MCF 10A (cell line): ENCODE measurements at regions not wholly inside any gene's neighbourhood (a gene's known extent, or its start where the extent isn't known, plus 50 kb on each side); places are given as distances from the start of the nearest gene placed in this dataset.

ENCODE experiments used
- BruUV-seq: library from RNA; stranded (reverse); fragments of 400-500 nt; replicated peaks from 2 replicates; lab custom pipeline; 2021; lab: Mats Ljungman, UMichigan
- CTCF ChIA-PET: fragments of 300-600 bp; sonication (Branson Sonifier 250); formaldehyde crosslinking; extraction: SDS; loops from one replicate; lab custom pipeline; 2021; ENCODE audit warnings: antibody characterized with exemption, inconsistent platforms; lab: Yijun Ruan, JAX
- POLR2A ChIA-PET: fragments of 300-600, 350-650 bp; sonication (Branson Sonifier 250); formaldehyde crosslinking; extraction: SDS; loops from one replicate; lab custom pipeline; 2020; ENCODE audit warnings: antibody characterized with exemption, inconsistent platforms; lab: Yijun Ruan, JAX
- DNase-seq: peaks from one replicate; pipeline ENCODE4 v3.0.0-alpha.2; 2018; ENCODE audit not compliant: unreplicated experiment
- H3K27ac Mint-ChIP-seq: one replicate; pipeline ENCODE4 v1.8.0; 2022; ENCODE audit warnings: mild to moderate bottlenecking, low read depth, mixed read lengths; ENCODE audit not compliant: unreplicated experiment
- H3K27me3 Mint-ChIP-seq: one replicate; pipeline ENCODE4 v1.8.0; 2022; ENCODE audit warnings: mixed read lengths; ENCODE audit not compliant: insufficient read depth, unreplicated experiment
- H3K36me3 Mint-ChIP-seq: one replicate; pipeline ENCODE4 v1.8.0; 2022; ENCODE audit warnings: mild to moderate bottlenecking, moderate library complexity, mixed read lengths; ENCODE audit not compliant: insufficient read depth, unreplicated experiment
- H3K4me1 Mint-ChIP-seq: one replicate; pipeline ENCODE4 v1.8.0; 2022; ENCODE audit warnings: mixed read lengths; ENCODE audit not compliant: insufficient read depth, unreplicated experiment
- H3K4me3 Mint-ChIP-seq: one replicate; pipeline ENCODE4 v1.8.0; 2022; ENCODE audit warnings: mild to moderate bottlenecking, moderate library complexity, mixed read lengths; ENCODE audit not compliant: unreplicated experiment
- H3K9me3 Mint-ChIP-seq: one replicate; pipeline ENCODE4 v1.8.0; 2022; ENCODE audit warnings: mixed read lengths; ENCODE audit not compliant: unreplicated experiment
- intact Hi-C: fragments of 100-400 bp; cut with micrococcal nuclease; formaldehyde crosslinking; loops from 2 replicates; pipeline ENCODE4 v1.14.1; 2022
- TF ChIP-seq, protein P1 (sequence below): fragments of 200-600 bp; IDR thresholded peaks from one replicate; pipeline ENCODE4 v1.8.0; 2022; ENCODE audit warnings: antibody characterized with exemption, mild to moderate bottlenecking; ENCODE audit not compliant: unreplicated experiment

DNA sequence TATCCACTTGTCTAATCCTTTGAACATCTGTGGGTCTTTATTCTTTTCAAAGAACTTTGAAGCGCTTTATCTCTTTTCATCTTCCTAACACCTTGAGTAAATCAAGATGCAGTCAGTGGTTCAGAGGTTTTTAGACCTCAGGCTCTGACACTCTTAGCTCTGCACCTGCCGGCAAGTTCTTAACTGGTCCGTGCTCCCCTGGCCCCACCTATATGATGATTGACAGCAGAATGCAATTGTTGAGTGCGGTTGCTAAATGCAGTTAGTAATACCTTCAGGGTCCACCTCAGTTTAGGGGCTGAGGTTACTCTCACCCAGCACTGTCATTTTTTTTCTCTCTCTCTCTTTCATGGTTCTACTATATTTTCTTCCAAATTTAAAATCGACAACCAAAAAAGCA is 854.2 kb upstream of the AUTS2 start:
- no peak for DNase-seq
- intact Hi-C loops: no loop called here
- H3K9me3 Mint-ChIP-seq: peaks cover 14% of the 10 kb centered on the region
- POLR2A ChIA-PET: no interaction called here
- H3K27me3 Mint-ChIP-seq: no peaks in the 10 kb centered on the region
- H3K4me3 Mint-ChIP-seq: no peak overlapping the region
- BruUV-seq: no TSS peak
- H3K36me3 Mint-ChIP-seq: no peaks in the 10 kb centered on the region
- TF ChIP-seq, protein P1, sequence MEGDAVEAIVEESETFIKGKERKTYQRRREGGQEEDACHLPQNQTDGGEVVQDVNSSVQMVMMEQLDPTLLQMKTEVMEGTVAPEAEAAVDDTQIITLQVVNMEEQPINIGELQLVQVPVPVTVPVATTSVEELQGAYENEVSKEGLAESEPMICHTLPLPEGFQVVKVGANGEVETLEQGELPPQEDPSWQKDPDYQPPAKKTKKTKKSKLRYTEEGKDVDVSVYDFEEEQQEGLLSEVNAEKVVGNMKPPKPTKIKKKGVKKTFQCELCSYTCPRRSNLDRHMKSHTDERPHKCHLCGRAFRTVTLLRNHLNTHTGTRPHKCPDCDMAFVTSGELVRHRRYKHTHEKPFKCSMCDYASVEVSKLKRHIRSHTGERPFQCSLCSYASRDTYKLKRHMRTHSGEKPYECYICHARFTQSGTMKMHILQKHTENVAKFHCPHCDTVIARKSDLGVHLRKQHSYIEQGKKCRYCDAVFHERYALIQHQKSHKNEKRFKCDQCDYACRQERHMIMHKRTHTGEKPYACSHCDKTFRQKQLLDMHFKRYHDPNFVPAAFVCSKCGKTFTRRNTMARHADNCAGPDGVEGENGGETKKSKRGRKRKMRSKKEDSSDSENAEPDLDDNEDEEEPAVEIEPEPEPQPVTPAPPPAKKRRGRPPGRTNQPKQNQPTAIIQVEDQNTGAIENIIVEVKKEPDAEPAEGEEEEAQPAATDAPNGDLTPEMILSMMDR: no peak
- H3K4me1 Mint-ChIP-seq: no peaks in the 10 kb centered on the region
- CTCF ChIA-PET: interaction anchor here (0.7 kb wide), 1 partner anchor 743 kb away, joined by 3 read pairs; no protein-coding TSS in a partner anchor
- no peak overlapping the region for H3K27ac Mint-ChIP-seq

DNA sequence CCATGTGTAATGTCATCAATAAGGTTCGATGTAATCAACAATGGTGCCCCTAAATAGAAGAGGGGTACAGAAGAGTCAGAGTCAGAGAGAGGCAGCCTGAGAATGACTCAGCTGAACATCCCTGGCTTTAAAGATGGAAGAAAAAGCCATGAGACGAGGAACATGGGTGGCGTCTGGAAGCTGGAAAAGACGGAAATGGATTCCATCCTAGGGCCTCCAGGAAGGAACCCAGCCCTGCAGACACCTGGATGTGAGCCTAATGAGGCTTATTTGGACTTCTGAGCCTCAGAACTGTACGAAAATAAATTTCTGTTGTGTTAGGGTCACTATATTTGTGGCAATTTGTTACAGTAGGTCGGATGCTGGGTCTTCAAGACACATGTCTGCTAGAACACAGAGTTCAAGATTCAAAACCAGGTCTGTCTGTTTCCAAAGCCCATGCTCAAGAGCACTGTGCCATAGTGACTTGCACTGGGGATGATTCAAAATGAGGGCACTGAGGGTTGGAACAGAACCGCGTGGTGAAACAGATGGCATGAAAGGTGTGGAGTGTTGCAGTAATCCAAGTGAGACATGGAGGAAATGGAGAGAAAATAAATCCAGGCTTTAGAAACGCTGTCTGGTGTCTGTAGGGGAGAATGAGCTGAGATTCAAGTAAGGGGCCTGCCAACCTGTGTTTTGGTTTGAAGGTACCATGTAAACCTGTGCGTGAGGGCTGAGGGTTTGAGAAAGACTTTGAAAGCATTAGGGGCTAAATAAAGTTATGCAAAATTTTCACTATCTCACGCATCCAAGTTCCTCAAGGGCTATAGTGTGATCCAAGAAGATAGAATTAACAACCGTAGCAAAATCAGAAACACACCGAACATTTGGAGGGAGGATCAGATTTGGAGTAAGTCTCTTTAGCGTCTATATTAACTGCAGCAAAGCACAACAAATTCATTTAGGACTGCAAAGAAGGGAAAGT is 849.1 kb upstream of the AUTS2 start:
- DNase-seq: no peak
- intact Hi-C loops: no loop called here
- peaks cover 50% of the 10 kb centered on the region for H3K9me3 Mint-ChIP-seq
- TF ChIP-seq, protein P1: no peak
- no TSS peak for BruUV-seq
- H3K27me3 Mint-ChIP-seq: no peaks in the 10 kb centered on the region
- no peak overlapping the region for H3K27ac Mint-ChIP-seq
- no peaks in the 10 kb centered on the region for H3K36me3 Mint-ChIP-seq
- CTCF ChIA-PET: no interaction called here
- no peaks in the 10 kb centered on the region for H3K4me1 Mint-ChIP-seq
- H3K4me3 Mint-ChIP-seq: no peak overlapping the region
- POLR2A ChIA-PET: no interaction called here

DNA sequence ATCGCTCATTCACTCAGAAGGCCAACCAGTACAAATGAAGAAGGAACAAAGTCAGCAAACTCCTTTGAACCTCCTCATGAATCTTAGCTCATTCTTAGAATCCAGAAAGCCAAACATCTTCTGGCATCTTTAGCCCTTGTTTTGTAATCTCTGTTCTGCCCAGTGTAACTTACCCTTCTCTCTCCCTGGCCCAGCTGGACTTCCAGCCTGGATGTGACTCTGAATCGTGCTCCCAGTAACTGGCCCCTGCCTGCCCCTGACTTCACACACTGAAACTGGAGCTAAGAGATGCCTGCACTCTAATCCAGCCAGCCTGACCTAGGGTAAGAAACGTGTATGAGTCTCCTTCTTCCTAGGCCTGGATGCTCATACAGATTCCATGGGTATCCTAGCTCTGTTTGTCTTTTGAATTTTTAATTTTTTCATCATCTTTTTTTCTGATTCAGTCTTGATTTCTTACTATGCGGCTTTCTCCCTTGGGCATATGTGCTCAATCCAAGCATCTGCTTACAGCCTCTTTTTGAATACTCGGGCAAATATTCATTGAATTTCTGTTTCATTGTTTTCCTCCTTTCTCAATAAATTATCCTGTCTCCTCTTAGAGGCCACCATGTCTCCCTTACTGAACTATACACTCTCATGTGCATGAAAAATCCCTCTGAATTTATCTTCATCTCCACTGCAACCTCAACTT is 845.6 kb upstream of the AUTS2 start:
- TF ChIP-seq, protein P1: no peak
- H3K4me1 Mint-ChIP-seq: no peaks in the 10 kb centered on the region
- no peak overlapping the region for H3K27ac Mint-ChIP-seq
- no peak overlapping the region for H3K4me3 Mint-ChIP-seq
- H3K27me3 Mint-ChIP-seq: no peaks in the 10 kb centered on the region
- no peak for DNase-seq
- ChIA-PET CTCF (no interaction called here), POLR2A (no interaction called here)
- H3K36me3 Mint-ChIP-seq: no peaks in the 10 kb centered on the region
- peaks cover 70% of the 10 kb centered on the region for H3K9me3 Mint-ChIP-seq
- intact Hi-C loops: no loop called here
- no TSS peak for BruUV-seq

DNA sequence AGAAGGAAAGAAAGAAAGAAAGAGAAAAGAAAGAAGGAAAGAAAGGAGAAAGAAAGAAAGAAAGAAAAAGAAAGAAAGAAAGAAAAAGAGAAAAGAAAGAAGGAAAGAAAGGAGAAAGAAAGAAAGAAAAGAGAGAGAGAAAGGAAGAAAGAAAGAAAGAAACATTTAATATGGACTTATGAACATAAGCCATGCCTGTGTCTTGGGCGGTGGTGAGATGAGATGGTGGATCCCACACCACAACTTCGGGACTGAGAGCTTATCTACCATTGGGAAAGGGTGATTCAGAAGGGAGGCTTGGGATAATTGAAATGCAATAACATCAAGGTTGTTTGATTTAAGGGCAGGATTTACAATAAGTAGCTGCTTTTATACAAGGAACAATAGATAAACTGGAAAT is 843.9 kb upstream of the AUTS2 start:
- POLR2A ChIA-PET: no interaction called here
- intact Hi-C loops: no loop called here

More for the DNA sequence above, 843.9 kb upstream of the AUTS2 start:
- Mint-ChIP-seq H3K27me3 (no peaks in the 10 kb centered on the region), H3K4me3 (no peak overlapping the region), H3K4me1 (no peaks in the 10 kb centered on the region), H3K36me3 (no peaks in the 10 kb centered on the region), H3K27ac (no peak overlapping the region), H3K9me3 (peaks cover 72% of the 10 kb centered on the region)
- CTCF ChIA-PET: no interaction called here
- TF ChIP-seq, protein P1: no peak
- no TSS peak for BruUV-seq
- no peak for DNase-seq
